Tibial artery (tissue), 4 donors: ENCODE measurements at regions not wholly inside any gene's neighbourhood (a gene's known extent, or its start where the extent isn't known, plus 50 kb on each side); places are given as distances from the start of the nearest gene placed in this dataset.
"Not testable (repeated sequence)": the region's sequence is repeated elsewhere in the genome, so short reads cannot be mapped to it uniquely, and the experiment has no call there.

Source experiments
- DNase-seq, 2 donors: peaks; one replicate each; pipeline ENCODE4 v3.0.0-alpha.2; 2019
- H3K27ac ChIP-seq, 2 donors: fragments of 200-600 bp; sonication (generic) in 1 of 2; 1 replicate in 1 of 2; 2 replicates in 1 of 2; pipeline ENCODE4 v1.5.1; 2018 to 2019; ENCODE audit warnings: mild to moderate bottlenecking in 1 of 2
- H3K27me3 ChIP-seq, 2 donors: fragments of 200-600 bp; sonication (generic) in 1 of 2; one replicate each; pipeline versions ENCODE4 v1.5.1 to v1.6.0; 2016 to 2019
- H3K36me3 ChIP-seq, 3 donors: fragments of 200-600 bp; sonication (generic) in 2 of 3; one replicate each; pipeline ENCODE4 v1.5.1; 2016 to 2019; ENCODE audit warnings: mild to moderate bottlenecking in 2 of 3
- H3K4me1 ChIP-seq, 4 donors: fragments of 200-600 bp; sonication (generic) in 2 of 4; 1 replicate in 3 of 4; 2 replicates in 1 of 4; pipeline ENCODE4 v1.5.1; 2016 to 2019
- H3K4me3 ChIP-seq, 2 donors: fragments of 200-600 bp; sonication (generic) in 1 of 2; 1 replicate in 1 of 2; 2 replicates in 1 of 2; pipeline ENCODE4 v1.5.1; 2018 to 2019; ENCODE audit warnings: mild to moderate bottlenecking in 2 of 2
- H3K9me3 ChIP-seq, 3 donors: fragments of 200-600 bp; sonication (generic) in 1 of 3; one replicate each; pipeline ENCODE4 v1.5.1; 2016 to 2019
- CTCF ChIP-seq, 2 experiments: fragments of 200-600 bp in 1 of 2; fragments of 450-650 bp in 1 of 2; IDR thresholded peaks; one replicate each; pipeline ENCODE4 v1.5.1; 2017 to 2019; ENCODE audit warnings: antibody characterized with exemption in 2 of 2, mild to moderate bottlenecking in 1 of 2, moderate library complexity in 1 of 2
- intact Hi-C: fragments of 100-400 bp; cut with DNase I; formaldehyde crosslinking; loops from one replicate; pipeline ENCODE4 v1.15.0; 2023; ENCODE audit warnings: low total_unique reads

GRCh38 chr5:13212886-13213285 is 731.6 kb downstream of the DNAH5 start:
- no peak overlapping the region for H3K4me3 ChIP-seq
- no peaks in the 10 kb centered on the region for H3K4me1 ChIP-seq
- no peaks in the 10 kb centered on the region for H3K27me3 ChIP-seq
- H3K27ac ChIP-seq = no peak overlapping the region
- intact Hi-C loops = no loop called here
- no peak for DNase-seq
- no peak for TF ChIP-seq CTCF (IDR thresholded peaks at IDR 0.05)
- no peaks in the 10 kb centered on the region for H3K9me3 ChIP-seq
- no peaks in the 10 kb centered on the region for H3K36me3 ChIP-seq

GRCh38 chr5:13211064-13211463 is 733.4 kb downstream of the DNAH5 start:
- DNase-seq = no peak
- no peaks in the 10 kb centered on the region for H3K9me3 ChIP-seq
- no peak overlapping the region for H3K4me3 ChIP-seq
- no peaks in the 10 kb centered on the region for H3K36me3 ChIP-seq
- no peaks in the 10 kb centered on the region for H3K4me1 ChIP-seq
- no peak for TF ChIP-seq CTCF (IDR thresholded peaks at IDR 0.05)
- no peaks in the 10 kb centered on the region for H3K27me3 ChIP-seq
- intact Hi-C loops = no loop called here
- H3K27ac ChIP-seq = no peak overlapping the region

GRCh38 chr5:13207112-13207511 is 737.4 kb downstream of the DNAH5 start:
- H3K9me3 ChIP-seq = peaks cover 0 to 10% (median 0%) of the 10 kb centered on the region in 3 donors
- no peak overlapping the region for H3K4me3 ChIP-seq
- H3K36me3 ChIP-seq = no peaks in the 10 kb centered on the region
- no peak overlapping the region for H3K27ac ChIP-seq
- DNase-seq = no peak
- H3K27me3 ChIP-seq = no peaks in the 10 kb centered on the region
- H3K4me1 ChIP-seq = no peaks in the 10 kb centered on the region
- TF ChIP-seq CTCF (IDR thresholded peaks at IDR 0.05) = no peak
- intact Hi-C loops = no loop called here

- no peak for DNase-seq
- intact Hi-C loops = no loop called here
- Histone ChIP-seq H3K4me1 (no peaks in the 10 kb centered on the region), H3K36me3 (no peaks in the 10 kb centered on the region), H3K4me3 (no peak overlapping the region), H3K27ac (no peak overlapping the region), H3K27me3 (no peaks in the 10 kb centered on the region), H3K9me3 (peaks cover 0 to 10% (median 0%) of the 10 kb centered on the region in 3 donors)
- no peak for TF ChIP-seq CTCF (IDR thresholded peaks at IDR 0.05)
Observed at GRCh38 chr5:13201022-13201421, 743.5 kb downstream of the DNAH5 start.

GRCh38 chr5:13198226-13198625 is 746.3 kb downstream of the DNAH5 start:
- H3K27me3 ChIP-seq, H3K36me3 ChIP-seq, intact Hi-C loops, DNase-seq, H3K4me3 ChIP-seq, H3K9me3 ChIP-seq, H3K4me1 ChIP-seq, H3K27ac ChIP-seq: not testable (repeated sequence)

GRCh38 chr5:13189532-13189931 is 755.0 kb downstream of the DNAH5 start:
- H3K36me3 ChIP-seq = no peaks in the 10 kb centered on the region
- no peak for DNase-seq
- intact Hi-C loops = no loop called here
- no peak overlapping the region for H3K27ac ChIP-seq
- no peak overlapping the region for H3K4me3 ChIP-seq
- no peaks in the 10 kb centered on the region for H3K4me1 ChIP-seq
- TF ChIP-seq CTCF (IDR thresholded peaks at IDR 0.05) = no peak
- H3K27me3 ChIP-seq = no peaks in the 10 kb centered on the region
- no peaks in the 10 kb centered on the region for H3K9me3 ChIP-seq
